K562 (cell line): ENCODE measurements at regions not wholly inside any gene's neighbourhood (a gene's known extent, or its start where the extent isn't known, plus 50 kb on each side); places are given as distances from the start of the nearest gene placed in this dataset.

Source experiments
- CTCF ChIP-seq, 3 experiments: IDR thresholded peaks in 2 of 3; conservative IDR thresholded peaks in 1 of 3; 2 replicates each; pipeline ENCODE4 v1.5.1; 2011 to 2012; ENCODE audit warnings: low read length in 3 of 3, mild to moderate bottlenecking in 3 of 3, control low read depth in 2 of 3, improper control_type of control experiment in 1 of 3, inconsistent platforms in 1 of 3, low read depth in 1 of 3, mixed read lengths in 1 of 3, moderate library complexity in 1 of 3; ENCODE audit not compliant: insufficient read depth in 2 of 3
- EP300 ChIP-seq: IDR thresholded peaks from 2 replicates; pipeline ENCODE4 v1.6.1; 2012; ENCODE audit warnings: low read length, improper control_type of control experiment
- EZH2 ChIP-seq: IDR thresholded peaks from 2 replicates; pipeline ENCODE4 v1.6.1; 2012; ENCODE audit warnings: low read depth, mild to moderate bottlenecking, inconsistent platforms, low read length, borderline replicate concordance
- HNRNPUL1 ChIP-seq: fragments of 200-400 bp; formaldehyde crosslinking; IDR thresholded peaks from 2 replicates; pipeline ENCODE4 v1.6.1; 2017; ENCODE audit warnings: low read length
- MTA1 ChIP-seq: fragments of 450-650 bp; IDR thresholded peaks from 2 replicates; pipeline ENCODE4 v1.6.1; 2017; ENCODE audit warnings: borderline replicate concordance
- PRPF4 ChIP-seq: fragments of 200-400 bp; formaldehyde crosslinking; IDR thresholded peaks from one replicate; pipeline ENCODE4 v1.6.1; 2017; ENCODE audit warnings: low read length, low read depth, mild to moderate bottlenecking; ENCODE audit not compliant: insufficient read depth, poor library complexity, severe bottlenecking
- TAF15 ChIP-seq: fragments of 200-400 bp; formaldehyde crosslinking; IDR thresholded peaks from 2 replicates; pipeline ENCODE4 v1.6.1; 2017; ENCODE audit warnings: mild to moderate bottlenecking, low read depth, low read length, moderate library complexity
- TF ChIP-seq, protein P1 (sequence below): sonication (generic); formaldehyde crosslinking; IDR thresholded peaks from 2 replicates; pipeline ENCODE4 v1.9.0; 2022; ENCODE audit warnings: mild to moderate bottlenecking, missing genetic modification reagents

- no peak for TF ChIP-seq TAF15
- TF ChIP-seq MTA1, result no peak
- no peak for TF ChIP-seq CTCF (IDR thresholded peaks at IDR 0.05 in 2 of 3, conservative IDR thresholded peaks at IDR 0.05 in 1 of 3; ENCODE audit: insufficient read depth in 2 of 3, low read depth in 1 of 3, low read length in 3 of 3)
- TF ChIP-seq HNRNPUL1, result no peak
- no peak for TF ChIP-seq EP300
- TF ChIP-seq PRPF4, result no peak
- TF ChIP-seq EZH2, result no peak
- TF ChIP-seq, protein P1, sequence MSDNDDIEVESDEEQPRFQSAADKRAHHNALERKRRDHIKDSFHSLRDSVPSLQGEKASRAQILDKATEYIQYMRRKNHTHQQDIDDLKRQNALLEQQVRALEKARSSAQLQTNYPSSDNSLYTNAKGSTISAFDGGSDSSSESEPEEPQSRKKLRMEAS (CRISPR knock-in tag), result no peak
Measured at GRCh38 chr4:26101011-26101410, 187.0 kb downstream of the SMIM20 start.
